NT2/D1 (cell line): ENCODE measurements at regions not wholly inside any gene's neighbourhood (a gene's known extent, or its start where the extent isn't known, plus 50 kb on each side); places are given as distances from the start of the nearest gene placed in this dataset.

Source experiments
- DNase-seq: peaks from one replicate; pipeline ENCODE4 v3.0.0-alpha.2; 2011; ENCODE audit warnings: low read depth, low spot score
- H3K27me3 ChIP-seq: 2 replicates; pipeline ENCODE4 v1.6.0; 2011; ENCODE audit warnings: mild to moderate bottlenecking; ENCODE audit not compliant: insufficient read length, insufficient read depth
- H3K36me3 ChIP-seq: 2 replicates; pipeline ENCODE4 v1.6.1; 2011; ENCODE audit warnings: mild to moderate bottlenecking, low read length, mixed read lengths; ENCODE audit not compliant: insufficient read depth, insufficient read length
- H3K4me1 ChIP-seq: 2 replicates; pipeline ENCODE4 v1.5.1; 2011; ENCODE audit not compliant: insufficient read depth, insufficient read length
- H3K4me3 ChIP-seq: 2 replicates; pipeline ENCODE4 v1.5.1; 2011; ENCODE audit warnings: low read depth; ENCODE audit not compliant: insufficient read length
- H3K9ac ChIP-seq: 2 replicates; pipeline ENCODE4 v1.6.0; 2011; ENCODE audit warnings: low read depth; ENCODE audit not compliant: insufficient read length
- H3K9me3 ChIP-seq: 2 replicates; pipeline ENCODE4 v1.5.1; 2011; ENCODE audit warnings: mild to moderate bottlenecking, low read length; ENCODE audit not compliant: insufficient read depth
- SUZ12 ChIP-seq: IDR thresholded peaks from 2 replicates; pipeline ENCODE4 v1.6.1; 2011; ENCODE audit not compliant: insufficient read length, insufficient read depth; ENCODE audit errors: extremely low read depth
- YY1 ChIP-seq: IDR thresholded peaks from 2 replicates; pipeline ENCODE4 v1.6.1; 2011; ENCODE audit not compliant: insufficient read length, insufficient read depth
- ZNF274 ChIP-seq: IDR thresholded peaks from 2 replicates; pipeline ENCODE4 v1.6.1; 2011; ENCODE audit warnings: mild to moderate bottlenecking, low read depth, low read length

GRCh38 chr11:70528046-70528793, 129.9 kb downstream of the CTTN start:
- Histone ChIP-seq H3K9ac (no peak overlapping the region), H3K27me3 (no peaks in the 10 kb centered on the region), H3K4me3 (no peak overlapping the region), H3K4me1 (peaks cover 35% of the 10 kb centered on the region), H3K9me3 (no peaks in the 10 kb centered on the region), H3K36me3 (no peaks in the 10 kb centered on the region)
- DNase-seq = no peak
- TF ChIP-seq SUZ12 = no peak
- no peak for TF ChIP-seq ZNF274
- TF ChIP-seq YY1 = no peak

DNA sequence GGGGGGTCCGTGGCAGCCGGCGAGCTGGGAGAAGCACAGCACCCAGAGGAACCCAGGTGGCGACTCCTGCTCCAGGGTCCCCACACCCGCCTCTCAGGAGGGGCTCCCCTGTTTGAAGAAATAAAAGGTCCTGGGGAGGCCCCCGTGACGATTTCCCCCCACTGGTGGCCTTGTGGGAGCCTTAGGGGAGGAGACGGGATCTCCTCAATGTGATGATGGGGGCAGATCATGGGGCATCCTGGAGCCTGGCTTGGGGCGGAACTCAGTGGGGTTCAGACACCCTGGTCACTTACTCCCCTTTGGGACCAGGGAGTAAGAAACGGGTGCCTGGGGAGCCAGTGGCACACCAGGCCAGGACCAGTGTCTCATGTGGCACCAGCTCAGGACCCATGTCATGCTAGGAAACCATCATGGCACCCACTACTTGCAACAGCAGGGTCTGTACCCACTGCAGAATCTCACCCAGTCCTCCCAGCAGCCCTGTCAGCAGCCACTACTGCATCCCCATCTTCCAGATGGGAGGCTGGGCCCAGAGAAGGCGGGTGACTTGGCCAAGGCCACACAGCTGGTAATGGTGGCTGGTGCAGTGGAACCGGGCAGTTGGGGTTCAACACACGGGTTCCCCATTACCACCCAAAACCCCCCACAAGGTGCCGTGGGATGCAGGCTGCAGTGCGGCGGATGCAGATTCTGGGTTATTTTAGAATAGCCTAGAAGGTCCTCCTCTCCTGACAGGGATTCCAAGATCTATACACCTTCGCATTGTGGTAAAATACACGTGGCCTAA, 130.7 kb downstream of the CTTN start:
- no peaks in the 10 kb centered on the region for H3K36me3 ChIP-seq
- H3K4me3 ChIP-seq = no peak overlapping the region
- no peak overlapping the region for H3K9ac ChIP-seq
- H3K27me3 ChIP-seq = no peaks in the 10 kb centered on the region
- TF ChIP-seq YY1 = no peak
- no peak for TF ChIP-seq SUZ12
- no peak for TF ChIP-seq ZNF274
- H3K4me1 ChIP-seq = peaks cover 28% of the 10 kb centered on the region
- no peaks in the 10 kb centered on the region for H3K9me3 ChIP-seq
- DNase-seq = no peak

DNA sequence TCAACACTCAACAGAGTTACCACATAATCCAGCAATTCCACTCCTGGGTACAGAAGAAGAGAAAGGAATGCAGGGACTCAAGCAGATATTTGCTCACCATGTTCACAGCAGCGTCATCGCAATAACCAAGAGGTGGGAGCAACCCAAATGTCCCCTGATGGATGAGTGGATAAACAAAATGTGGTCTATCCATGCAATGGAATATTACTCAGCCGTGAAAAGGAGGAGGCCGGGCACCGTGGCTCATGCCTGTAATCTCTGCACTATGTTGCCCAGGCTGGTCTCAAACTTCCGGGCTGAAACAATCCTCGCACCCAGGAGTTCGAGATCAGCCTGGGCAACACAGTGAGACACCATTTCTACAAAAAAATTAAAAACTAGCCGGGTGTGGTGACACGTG, 131.7 kb downstream of the CTTN start:
- Histone ChIP-seq H3K4me3 (no peak overlapping the region), H3K4me1 (peaks cover 18% of the 10 kb centered on the region), H3K9me3 (no peaks in the 10 kb centered on the region), H3K27me3 (no peaks in the 10 kb centered on the region), H3K36me3 (no peaks in the 10 kb centered on the region), H3K9ac (no peak overlapping the region)
- TF ChIP-seq YY1 = no peak
- TF ChIP-seq ZNF274 = no peak
- no peak for TF ChIP-seq SUZ12
- no peak for DNase-seq

- TF ChIP-seq SUZ12 (no peak), YY1 (no peak), ZNF274 (no peak)
- peaks cover 16% of the 10 kb centered on the region for H3K4me1 ChIP-seq
- no peak overlapping the region for H3K4me3 ChIP-seq
- no peaks in the 10 kb centered on the region for H3K9me3 ChIP-seq
- H3K27me3 ChIP-seq = no peaks in the 10 kb centered on the region
- DNase-seq = no peak
- no peaks in the 10 kb centered on the region for H3K36me3 ChIP-seq
- no peak overlapping the region for H3K9ac ChIP-seq
Observed at GRCh38 chr11:70530629-70531185, 132.4 kb downstream of the CTTN start.

DNA sequence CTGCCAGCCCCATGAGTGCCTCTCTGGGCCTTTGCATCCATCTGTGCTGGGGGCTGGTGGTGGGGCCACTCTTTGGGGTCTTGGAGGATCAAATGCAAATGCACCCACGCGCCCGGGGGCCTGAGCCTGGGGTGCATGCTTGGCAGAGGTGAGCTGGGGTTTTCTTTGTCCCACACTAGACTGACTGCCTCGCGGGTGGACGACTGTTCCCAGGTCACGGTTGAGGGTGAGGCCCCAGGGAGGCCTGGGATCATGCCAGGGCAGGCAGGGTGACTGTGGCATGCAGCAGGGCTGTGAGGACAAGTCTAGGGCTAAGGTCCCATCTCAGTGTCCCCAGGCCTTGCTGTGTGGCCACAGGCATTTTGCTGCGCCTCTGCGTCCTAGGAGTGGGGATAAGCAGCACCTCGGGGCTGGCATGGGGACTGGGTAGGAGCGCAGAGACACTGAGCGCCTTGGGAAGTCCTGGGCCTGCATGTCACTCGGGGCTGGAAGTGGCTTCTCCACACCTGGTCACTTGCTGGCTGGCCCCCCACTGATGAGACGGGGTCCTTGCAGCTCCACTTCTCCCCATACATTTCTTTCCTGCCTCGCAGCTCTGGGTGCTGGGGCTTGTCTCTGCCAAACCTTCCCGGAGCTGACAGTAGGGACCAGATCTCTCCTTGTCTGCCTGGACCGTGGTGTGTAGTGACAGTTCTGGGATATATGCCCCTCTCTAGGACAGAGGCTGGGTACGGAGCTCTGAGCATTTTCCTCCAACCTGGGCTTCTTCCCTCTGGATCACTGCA, 133.1 kb downstream of the CTTN start:
- no peak for DNase-seq
- H3K4me3 ChIP-seq = no peak overlapping the region
- H3K4me1 ChIP-seq = peaks cover 16% of the 10 kb centered on the region
- TF ChIP-seq YY1 (no peak), ZNF274 (no peak), SUZ12 (no peak)
- H3K36me3 ChIP-seq = no peaks in the 10 kb centered on the region
- H3K9ac ChIP-seq = peak overlapping the region; percentile 42
- H3K9me3 ChIP-seq = no peaks in the 10 kb centered on the region
- no peaks in the 10 kb centered on the region for H3K27me3 ChIP-seq

DNA sequence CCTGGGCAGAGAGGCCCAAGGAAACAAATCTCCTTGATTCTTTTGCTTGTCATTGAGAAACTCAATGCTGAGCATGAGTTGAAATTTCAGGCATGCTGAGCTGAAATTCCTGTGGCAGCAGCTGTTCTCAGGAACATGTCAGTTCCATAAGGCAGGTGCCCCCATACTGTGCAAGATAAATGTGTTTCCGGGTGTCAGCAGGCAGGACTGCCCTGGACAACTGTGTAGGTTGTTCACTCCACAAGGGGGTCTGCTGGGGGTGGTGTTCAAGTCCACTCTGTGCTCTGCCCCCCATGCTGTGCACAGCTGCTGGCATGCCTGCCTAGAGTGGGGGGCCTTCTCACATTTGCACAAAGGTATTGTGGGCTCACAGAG, 133.7 kb downstream of the CTTN start:
- Histone ChIP-seq H3K9ac (no peak overlapping the region), H3K27me3 (no peaks in the 10 kb centered on the region), H3K4me1 (peaks cover 16% of the 10 kb centered on the region), H3K4me3 (no peak overlapping the region), H3K36me3 (no peaks in the 10 kb centered on the region), H3K9me3 (no peaks in the 10 kb centered on the region)
- TF ChIP-seq ZNF274 = no peak
- no peak for TF ChIP-seq SUZ12
- TF ChIP-seq YY1 = no peak
- DNase-seq = no peak

GRCh38 chr11:70532731-70533130, 134.4 kb downstream of the CTTN start:
- TF ChIP-seq YY1 = no peak
- TF ChIP-seq SUZ12 = no peak
- TF ChIP-seq ZNF274 = no peak

More at GRCh38 chr11:70532731-70533130, 134.4 kb downstream of the CTTN start:
- Histone ChIP-seq H3K4me1 (peaks cover 14% of the 10 kb centered on the region), H3K36me3 (no peaks in the 10 kb centered on the region), H3K9ac (no peak overlapping the region), H3K4me3 (no peak overlapping the region), H3K9me3 (no peaks in the 10 kb centered on the region), H3K27me3 (no peaks in the 10 kb centered on the region)
- DNase-seq = no peak
